ENCODE measurements at regions not wholly inside any gene's neighbourhood (a gene's known extent, or its start where the extent isn't known, plus 50 kb on each side); places are given as distances from the start of the nearest gene placed in this dataset.
"Not testable (repeated sequence)": the region's sequence is repeated elsewhere in the genome, so short reads cannot be mapped to it uniquely, and the experiment has no call there.

DNA sequence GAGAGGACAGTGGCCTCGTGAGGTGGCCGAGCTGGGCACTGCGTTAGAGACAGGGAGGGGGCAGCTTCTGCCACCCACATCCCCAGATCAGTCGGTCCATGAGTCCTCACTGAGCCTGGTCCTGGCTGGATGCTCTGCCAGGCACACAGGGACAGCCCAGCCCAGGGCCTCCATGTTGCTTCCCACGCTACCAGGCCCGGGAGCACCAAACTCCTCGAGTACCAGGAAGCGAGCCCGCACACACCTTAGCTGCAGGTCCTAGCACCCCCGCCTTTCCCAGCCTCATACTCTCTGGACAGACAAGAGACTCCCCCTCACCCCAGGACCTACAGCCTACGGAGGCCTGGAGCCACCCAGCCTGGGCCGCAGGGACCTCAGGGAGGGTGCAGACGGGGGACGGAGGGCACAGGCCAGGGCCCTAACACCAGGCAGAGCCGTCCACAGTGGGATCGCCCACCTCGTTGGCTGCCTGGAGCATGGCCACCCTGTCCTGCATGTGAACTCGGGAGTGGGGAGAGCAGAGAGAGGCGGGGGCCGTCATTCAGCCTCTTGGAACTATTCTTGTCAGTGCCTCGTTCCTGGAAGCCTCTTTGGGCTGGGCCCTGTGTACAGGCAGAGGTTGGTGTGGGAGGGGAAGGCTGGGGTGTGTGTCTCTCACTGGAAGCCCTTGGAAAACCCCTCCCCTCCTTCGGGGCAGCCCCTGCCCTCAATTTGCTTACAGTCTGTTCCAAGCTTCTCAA is 90.9 kb upstream of the RUNX3 start:
- DNase-seq, result no peak

DNA sequence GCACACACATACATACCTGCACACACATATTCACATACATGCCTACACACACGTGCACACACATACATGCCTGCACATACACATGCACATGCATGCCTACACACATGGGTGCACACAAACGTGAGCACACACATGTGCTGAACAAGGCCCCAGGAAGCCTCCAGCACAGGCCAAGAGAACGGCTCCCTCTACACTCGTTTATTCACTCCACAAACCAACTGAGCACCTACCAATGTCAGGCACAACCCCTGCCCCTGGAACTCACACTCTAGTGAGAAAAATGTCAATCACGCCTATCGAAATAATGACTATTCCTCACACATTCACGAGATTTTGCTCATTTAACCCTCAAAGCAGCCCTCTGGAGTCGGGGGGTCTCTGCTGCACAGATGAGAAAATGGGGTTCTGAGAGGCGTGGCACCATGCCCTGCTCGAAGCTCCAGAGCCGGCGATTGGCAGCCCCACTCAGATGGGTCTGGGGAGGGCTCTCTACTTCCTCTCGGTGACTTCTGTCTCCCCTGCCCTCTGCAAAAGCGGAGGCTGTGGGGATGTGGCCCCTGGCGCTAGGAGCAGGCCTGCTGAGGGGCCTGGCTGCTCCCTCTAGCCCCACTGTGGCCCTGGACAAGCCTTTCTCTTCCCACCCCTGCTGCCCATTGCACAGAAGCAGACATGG is 90.2 kb upstream of the RUNX3 start:
- DNase-seq, result no peak

DNA sequence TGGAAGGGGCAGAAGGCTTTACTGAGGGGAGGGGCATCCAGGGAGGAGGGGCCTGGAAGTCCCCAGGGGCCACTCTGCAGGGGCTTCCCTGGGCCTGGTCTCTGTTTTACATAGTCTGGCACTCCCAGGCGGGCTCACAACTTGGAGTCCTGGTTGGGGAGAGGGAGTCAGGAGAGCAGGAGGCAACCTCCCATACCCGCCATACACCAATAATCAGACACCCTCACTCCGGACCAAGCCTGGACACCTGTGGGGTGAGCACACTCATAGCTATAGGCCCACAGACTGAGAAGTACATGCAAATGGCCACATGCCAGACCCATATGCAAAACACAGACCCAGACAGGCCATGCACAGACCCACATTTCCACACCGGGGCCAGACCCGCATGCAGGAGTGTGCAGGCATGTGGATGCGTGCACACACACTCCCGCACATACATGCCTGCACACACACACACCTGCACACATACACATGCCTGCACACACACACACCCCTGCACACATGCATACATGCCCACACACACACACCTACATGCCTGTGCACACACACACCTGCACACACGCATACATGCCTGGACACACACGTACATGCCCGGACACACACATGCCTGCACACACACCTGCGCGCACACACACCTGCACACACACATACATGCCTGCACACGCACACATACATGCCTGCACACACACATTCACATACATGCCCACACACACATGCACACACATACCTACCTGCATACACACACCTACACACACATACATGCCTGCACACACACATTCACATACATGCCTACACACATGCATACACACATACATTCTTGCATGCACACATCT is 89.5 kb upstream of the RUNX3 start:
- no peak for DNase-seq

DNA sequence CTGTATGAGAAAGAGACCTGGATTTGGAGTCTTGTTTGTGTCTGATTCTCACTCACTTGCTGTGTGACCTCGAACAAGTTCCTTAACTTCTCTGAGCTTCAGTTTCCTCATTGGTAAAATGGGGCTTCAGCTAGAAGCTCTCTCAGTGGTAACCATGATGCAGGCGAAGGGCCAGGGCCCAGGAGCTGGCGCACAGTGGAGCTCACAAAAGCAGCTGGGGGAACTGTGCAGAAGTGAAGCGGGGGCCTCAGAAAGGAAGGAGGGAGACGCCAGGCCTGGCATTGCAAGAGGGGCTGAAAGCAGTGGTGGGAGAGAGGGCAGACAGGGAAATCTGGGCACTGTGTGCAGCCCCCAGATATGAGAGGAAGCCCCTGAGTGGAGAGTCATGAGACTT is 88.9 kb upstream of the RUNX3 start:
- no peak for DNase-seq

DNA sequence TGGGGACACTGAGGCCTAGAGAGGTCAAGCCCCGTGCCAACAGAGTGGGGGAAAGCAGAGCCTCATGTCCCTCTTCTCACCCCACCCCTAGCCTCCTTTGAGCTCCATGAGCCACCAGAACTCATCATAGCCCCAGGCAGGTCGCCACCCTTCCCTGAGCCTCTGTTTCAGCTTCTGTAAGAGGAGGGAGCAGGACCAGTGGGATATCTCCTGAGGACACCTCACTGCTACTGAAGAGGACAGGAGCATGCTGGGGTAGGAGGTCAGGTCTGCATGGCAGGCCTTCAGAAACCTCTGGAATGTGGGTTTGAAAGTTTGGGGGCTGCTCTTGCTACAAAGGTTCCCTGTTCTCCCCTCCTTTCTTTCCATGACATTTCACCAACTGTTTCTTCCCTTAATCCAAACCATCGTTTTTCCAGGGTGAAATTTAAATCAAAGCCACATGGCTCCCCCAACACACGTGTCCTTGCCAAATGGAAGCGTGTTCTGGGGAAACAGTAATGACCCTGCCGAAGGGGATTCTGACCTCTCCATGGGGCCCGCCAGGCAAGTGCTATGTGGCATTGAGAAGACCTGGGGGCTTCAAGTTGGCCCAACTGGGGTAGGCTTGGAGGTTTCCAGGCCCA is 88.1 kb upstream of the RUNX3 start:
- DNase-seq, result no peak

DNA sequence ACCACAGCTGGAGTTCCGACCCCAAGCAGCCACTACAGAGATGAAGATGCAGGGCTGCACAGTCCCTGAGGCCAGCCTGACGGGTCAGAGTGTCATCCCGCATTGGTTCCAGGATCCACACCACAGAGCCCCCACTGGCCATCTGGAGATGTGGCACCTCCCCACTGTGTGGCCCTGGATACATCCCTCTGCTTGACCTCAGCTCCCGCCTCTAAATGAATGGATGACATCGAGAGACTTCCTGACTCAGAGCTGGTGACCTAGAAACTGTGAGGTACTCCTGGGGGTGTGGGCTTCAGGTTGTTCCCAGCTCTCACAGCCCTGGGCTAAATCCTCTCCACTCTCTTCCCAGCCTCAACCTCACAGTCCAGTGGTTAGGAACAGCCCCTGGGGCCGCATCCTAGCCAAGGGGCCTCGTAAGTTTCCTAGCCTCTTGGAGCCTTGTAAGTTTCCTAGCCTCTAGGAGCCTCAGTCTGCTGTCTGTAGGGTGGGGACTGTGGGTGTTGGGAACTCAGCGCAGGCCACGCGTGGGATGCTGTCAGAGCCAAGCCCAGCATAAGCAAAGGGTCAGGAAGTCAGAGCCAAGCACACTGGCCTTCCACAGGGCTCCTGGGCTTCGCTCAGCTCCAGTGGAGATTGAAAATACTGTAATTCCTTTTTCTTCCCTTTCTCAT is 87.5 kb upstream of the RUNX3 start:
- DNase-seq, result no peak

DNA sequence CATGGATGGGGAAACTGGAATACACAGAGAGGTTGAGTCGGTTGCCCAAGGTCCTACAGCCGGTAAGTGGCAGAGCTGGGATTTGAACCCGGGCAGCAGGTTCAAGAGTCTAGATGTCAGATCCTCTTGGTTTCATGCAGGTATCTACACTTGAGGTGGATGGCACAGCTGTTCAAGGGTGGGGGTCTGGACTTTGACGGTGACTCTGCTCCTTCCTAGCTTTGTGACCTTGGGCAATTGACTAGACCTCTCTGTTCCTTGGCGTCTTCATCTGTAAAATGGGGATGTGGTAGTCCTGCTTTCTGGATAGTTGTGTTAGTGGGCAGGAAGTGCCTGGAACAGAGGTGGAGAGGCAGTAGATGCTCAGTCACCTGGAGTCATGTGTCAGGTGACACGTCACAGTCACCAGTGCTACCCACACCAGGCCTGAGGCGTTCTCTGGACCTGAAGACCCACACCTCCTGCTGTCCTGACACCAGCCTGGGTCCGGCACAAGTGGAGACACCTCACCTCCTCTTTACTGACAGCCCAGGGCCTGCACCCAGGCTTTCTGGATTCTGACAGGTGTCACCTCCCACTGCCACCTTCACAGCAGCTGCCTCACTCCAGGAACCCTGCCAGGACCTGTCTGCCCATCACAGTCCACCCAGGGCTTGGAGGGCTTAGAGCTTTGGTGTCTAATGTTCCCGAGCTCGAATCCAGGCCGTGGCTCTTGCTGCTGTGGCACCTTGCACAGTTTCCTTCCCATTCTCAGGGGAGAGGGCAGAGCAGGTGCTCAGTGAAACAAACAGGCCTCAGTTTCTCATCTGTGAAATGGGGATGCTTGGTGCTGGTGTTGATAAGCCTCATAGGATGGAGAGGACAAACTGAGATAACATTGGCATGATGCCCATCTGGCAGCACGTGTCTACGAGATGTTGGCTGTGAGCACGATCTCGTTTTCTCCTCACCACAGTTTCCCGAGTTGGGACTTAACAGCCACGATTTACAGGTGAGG is 83.2 kb upstream of the RUNX3 start:
- DNase-seq, result no peak

DNA sequence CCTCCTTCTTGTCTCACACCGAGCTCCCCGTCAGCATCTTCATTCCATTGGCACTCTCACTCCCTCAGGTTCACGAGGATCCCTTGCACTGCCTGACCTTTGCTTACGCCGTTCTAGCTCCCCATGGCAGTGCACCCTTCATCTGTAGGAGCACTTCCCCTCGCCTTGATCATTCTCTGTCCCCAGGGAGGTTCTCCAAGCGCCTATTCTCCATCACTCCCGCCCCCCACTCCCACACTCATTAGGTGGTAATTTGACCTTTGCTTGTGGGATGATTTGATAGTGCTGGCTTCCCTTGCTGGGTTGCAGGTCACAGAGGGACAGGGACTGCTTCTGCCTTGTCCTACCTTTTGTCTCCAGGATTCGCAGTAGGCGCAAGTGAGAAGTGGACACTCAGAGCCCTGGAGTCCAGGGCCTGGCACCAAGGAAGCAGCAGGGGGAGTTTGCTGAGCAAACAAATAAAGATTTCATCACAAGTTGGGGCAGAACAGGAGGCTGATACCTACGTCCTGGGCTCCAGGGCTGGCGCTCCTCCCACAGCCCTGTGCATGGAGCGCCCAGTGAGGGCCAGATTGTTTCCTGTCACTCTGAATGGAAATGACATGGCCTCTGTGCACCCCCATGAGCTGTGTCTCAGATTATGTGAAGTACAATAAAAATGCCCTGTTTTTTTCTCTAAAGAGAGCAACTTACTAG is 82.0 kb upstream of the RUNX3 start:
- DNase-seq, result no peak

DNA sequence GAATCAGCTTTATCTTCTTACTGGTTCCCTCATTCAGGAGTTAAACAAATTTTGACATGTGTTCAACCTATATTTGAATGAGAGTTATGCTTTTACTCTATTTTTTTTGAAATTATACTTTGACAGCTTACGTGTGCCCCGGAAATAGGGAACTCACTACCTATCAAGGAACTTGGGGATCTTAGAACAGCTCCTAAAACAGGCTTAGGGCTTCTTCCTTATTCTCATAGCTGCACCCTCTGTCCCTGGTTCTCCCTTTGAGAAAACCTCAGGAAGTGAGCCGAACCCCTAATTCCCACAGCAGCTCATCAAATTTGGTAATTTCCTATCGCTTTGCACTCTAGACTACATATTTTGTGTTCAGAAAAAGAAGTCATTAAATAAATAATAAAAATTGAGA is 81.2 kb upstream of the RUNX3 start:
- no peak for DNase-seq

DNA sequence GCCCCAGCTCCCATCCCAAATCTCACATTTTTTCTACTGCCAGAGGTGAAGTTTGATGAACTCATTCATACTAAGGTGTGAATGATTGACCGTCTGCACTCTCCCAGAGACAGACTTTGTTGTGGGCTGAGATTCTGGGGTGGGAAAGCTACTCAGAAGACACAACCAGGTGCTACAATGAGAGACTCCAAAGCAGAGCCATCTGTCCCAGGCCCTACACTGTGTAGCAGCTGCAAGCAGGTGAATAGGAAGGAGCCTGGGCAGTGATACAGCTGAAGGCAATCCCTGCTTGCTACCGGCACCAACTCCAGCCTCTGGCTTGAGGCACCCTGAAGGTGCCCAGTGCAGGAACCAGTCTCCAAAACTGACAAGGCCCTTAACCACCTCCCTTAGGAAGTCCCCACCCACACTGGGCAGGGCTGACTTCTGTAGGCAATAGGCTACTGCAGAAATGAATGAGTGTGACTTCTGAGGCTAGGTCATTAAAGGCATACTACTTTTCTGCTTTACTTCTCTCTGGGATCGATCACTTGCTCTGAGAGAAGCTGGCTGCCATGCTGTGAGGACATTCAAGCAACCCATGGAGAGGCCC is 79.7 kb upstream of the RUNX3 start:
- DNase-seq, result no peak

DNA sequence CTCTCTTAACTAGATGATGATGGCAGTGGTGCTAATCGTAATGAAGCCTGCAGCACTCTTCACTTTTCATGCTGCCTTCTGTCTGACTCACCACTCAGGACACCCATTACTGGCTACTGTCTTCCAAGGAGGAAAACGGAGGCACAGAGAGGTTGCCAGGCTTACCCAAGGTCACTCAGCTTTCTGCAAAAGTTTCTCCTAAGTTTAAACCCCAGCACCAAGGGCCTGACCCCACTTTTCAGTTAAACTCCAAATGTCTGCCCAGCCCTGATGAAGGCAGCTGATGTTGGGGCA is 78.1 kb upstream of the RUNX3 start:
- no peak for DNase-seq

DNA sequence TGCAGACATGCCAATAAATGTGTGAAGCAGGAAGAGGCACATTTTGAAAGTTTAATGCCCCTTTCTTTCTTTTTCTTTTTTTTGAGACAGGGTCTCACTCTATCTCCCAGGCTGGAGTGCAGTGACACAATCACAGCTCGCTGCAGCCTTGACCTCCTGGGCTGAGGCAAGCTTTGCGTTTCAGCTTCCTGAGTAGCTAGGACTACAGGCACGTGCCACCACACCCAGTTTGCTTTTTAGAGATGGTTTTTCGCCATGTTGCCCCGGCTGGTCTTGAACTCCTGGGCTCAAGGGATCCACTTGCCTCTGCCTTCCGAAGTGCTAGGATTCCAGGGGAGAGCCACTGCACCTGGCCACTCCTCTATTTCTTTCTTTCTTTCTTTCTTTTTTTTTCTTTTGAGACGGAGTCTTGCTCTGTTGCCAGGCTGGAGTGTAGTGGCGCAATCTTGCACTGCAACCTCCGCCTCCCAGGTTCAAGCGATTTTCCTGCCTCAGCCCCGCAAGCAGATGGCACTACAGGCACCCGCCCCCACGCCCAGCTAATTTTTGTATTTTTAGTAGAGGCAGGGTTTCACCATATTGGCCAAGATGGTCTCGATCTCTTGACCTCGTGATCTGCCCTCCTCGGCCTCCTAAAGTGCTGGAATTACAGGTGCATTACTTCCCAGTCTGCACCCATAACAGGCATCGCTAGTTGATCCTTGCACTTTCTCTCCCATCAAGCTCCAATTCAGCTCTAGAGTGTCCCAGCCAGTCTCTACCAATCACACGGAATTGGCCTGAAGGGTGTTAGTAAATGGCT is 77.5 kb upstream of the RUNX3 start:
- not testable (repeated sequence) for DNase-seq

DNA sequence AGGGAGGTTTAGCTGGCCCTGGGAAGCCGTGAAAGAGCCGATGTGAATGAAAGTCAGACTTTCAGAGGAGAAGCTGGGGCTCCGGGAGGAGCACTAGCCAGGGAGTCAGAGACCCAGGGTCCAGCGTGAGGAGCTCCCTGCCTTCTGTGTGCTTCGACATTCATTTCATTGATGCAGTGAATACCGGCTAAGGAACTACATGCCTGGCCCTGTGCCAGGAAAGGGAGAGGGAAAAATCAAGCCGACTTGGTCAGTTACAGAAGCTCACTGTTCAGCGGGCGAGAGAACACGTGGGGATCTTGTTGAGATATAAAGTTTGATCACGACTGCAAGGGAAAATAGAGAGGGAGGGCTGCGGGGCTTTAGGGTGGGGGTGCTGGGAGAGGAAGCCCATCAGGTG is 76.7 kb upstream of the RUNX3 start:
- no peak for DNase-seq

DNA sequence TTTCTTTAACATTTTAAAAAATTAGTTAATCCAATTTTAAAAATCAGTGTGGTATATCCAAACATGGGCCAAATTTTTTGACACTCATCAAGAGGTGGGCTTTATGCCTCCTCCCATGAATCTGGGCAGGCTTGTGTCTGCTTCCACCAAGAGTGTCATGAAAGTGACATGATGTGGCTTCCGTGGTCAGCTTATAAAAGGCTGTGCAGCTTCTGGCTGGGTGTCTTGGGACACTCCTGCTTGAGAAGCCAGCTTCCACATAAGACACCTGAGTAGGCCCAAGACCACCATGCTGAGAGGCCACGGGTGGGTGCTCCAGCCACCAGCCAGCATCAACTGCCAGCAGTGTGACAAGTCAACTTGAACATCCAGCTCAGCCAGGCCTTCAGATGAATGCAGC is 74.3 kb upstream of the RUNX3 start:
- no peak for DNase-seq

DNA sequence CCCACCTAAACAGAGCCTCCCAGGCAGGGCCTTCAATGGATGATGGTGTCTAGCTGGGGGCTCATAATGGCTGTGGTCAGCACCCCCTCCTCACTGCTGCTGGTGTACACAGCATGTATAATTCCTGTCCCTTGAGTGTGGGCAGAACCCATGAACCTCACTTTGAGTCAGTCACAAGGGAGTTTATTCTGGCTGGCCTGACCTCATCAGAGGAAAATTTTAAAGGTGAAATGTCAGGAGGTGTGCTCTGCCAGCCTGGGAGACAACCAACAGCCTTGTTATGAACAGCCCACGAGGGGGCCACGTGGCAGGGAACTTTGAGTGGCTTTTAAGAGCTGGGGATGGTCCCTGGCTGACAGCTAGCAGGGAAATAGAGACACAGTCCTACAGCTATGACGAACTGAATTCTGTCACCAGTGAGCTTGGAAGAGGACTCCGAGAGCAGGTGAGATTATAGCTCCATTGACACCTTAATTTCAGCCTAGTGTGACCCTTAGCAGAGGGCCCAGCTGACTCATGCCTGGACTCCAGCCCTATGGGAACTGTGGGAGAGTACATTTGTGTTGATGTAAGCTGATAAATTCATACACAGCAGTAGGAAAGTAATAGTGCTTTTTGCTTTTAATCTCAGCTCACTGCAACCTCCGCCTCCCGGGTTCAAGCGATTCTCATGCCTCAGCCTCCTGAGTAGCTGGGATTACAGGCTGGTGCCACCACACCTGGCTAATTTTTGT is 73.5 kb upstream of the RUNX3 start:
- no peak for DNase-seq

DNA sequence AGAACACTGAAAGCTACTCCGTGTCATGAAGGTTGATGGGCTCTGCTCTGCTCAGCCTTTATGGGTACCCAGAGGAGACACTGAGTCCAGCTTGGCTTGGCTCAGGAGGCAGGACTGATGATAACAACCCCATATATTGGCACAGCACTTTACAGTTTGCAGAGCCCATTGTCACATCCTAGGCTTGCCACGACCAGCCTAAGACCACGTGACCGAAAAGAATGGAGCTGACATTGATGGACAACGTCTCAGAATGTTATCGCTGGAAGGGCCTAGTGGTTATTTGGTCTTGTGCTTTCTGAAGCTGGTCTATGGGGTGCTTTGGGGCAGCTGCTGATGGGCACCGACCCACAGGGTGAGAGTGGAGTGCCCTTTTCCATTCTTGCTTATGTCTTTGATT is 72.9 kb upstream of the RUNX3 start:
- no peak for DNase-seq

DNA sequence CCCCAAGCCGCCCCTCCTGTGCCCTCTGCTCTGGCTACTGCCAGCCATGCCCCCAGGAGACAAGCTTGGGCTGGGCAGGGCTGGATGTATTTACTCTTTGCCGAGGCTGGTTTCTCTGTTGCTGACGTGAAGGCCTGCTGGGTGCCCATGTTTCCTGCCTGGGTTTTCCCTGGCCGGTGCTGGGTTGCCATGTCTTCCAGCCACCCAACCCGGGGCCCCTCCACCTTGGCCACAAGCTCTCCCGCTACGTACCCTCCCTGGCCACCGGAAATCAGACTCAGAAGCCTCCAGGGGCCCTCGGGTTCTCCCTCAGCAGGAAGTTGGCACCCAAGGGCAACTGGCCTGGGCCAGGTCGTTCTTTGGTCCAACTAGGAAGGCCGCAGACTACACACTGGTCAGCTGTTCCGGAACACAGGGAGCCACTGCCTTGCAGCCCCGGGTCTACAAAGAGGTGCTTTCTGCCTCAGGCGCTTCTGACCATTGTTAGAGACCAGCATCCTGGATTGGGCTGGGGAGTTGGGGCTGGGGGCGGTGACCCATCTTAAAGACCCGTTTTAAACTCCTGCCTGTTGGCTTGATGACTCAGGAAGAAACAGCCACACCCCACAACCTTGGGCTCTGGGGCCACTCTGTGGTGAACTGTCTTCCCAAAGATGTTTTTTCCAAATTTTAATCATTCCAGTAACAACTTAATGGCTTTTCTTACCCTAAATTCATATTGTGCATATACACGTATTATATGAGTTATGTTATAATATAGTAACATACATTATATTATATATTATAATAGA is 71.2 kb upstream of the RUNX3 start:
- DNase-seq, result no peak

DNA sequence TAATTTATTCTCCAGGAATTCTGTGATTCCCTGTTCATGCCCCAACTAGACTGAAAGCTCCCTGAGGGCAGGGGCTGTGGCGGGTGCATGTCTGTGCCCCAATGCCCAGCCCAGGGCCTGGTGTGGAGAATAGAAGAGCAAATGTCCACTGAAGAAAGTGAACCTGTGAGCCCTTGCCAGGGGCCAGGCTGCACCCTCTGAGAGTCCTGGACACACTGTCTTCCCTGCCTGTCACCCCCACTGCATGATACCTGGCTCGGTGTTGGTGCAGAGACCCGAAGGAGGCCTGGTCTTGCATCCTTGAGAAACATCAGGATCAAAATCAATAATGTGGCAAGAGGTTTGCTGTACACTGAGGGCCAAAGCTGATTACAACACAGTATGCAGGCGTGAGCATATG is 69.8 kb upstream of the RUNX3 start:
- DNase-seq, result no peak
